ENCODE measurements at regions not wholly inside any gene's neighbourhood (a gene's known extent, or its start where the extent isn't known, plus 50 kb on each side); places are given as distances from the start of the nearest gene placed in this dataset.

- TF ChIP-seq POLR2AphosphoS5 (IDR thresholded peaks at IDR 0.05; ENCODE audit: low read depth), result no peak
- no peak for TF ChIP-seq CTCF (conservative IDR thresholded peaks at IDR 0.05; ENCODE audit: low read depth in 2 of 2)
- TF ChIP-seq REST (IDR thresholded peaks at IDR 0.05; ENCODE audit: unreplicated experiment), result no peak
- no peak for TF ChIP-seq CREB1 (CRISPR knock-in tag; IDR thresholded peaks at IDR 0.05; ENCODE audit: low read depth)
These were observed 235.8 kb downstream of the RBM43 start for GRCh38 chr2:151025816-151026215.

Data from GM23338 (cell line).